SK-MEL-5 (cell line): ENCODE measurements at regions not wholly inside any gene's neighbourhood (a gene's known extent, or its start where the extent isn't known, plus 50 kb on each side); places are given as distances from the start of the nearest gene placed in this dataset.
"Not testable (repeated sequence)": the region's sequence is repeated elsewhere in the genome, so short reads cannot be mapped to it uniquely, and the experiment has no call there.

Experiments used
- DNase-seq: peaks from one replicate; pipeline ENCODE4 v3.0.0-alpha.2; 2016; ENCODE audit warnings: low read depth, low spot score
- in situ Hi-C: cut with HindIII; loops from 2 replicates; pipeline ENCODE4 v1.10.0; 2016; ENCODE audit warnings: low sequenced_read_pairs, high pct_unique_total_duplicates, low pct_unique_long_range_greater_than_20kb

DNA sequence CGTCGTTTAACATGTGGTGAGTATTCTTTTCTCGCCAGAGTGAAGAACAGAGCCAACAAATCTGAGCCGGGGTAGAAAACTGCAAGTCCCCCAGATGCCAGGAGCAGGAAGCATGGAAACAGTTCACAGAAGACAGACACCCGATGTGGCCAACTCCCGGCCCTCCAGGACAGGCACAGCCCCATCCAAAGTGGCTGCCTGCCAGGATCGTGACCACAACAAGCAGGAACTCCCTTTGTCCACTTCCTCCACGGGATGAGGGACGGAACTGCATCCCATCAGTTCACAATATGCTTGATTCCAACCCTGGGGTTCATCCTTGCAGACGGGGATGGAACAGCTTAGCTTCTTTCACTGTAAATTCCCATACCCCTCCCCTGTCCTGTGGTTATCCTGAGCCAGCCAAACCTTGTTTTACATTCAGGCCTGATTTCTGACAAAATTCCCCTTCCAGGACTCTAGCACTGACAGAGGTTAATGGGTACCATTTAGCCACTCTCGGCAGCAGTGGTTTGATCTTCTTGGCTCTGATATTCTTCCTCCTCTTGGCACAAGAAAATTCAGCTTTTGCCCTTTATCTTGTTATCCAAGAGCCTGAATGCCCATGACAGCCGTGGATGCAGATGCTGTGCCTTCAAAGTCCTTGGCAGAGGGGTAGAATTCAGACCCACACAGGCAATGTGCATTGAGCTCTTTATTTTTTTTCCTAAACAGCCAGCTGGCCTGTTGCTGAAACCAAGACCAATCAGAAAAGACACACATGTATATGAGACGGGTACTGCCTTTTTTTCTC, 105.5 kb upstream of the FAM204A start:
- no peak for DNase-seq
- in situ Hi-C loops, result no loop called here

DNA sequence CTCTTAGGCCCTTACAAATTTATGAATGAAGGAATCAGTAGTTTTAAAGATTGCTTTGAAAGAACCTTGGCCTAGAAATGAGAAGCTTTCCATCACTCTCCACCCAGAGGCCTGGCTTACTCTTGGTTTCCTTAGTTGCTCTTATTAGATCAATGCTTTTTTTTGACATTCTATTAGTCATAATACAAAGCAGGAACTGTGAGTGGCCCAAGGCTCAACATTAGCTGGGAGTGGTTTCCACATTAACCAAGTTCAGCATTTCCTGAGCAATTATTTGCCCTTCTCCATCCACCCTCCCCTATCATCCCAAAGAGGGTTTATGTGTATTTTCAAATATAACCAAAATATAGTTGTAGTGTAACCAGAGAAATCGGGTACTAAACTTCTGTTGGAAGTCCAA, 103.4 kb upstream of the FAM204A start:
- no peak for DNase-seq

DNA sequence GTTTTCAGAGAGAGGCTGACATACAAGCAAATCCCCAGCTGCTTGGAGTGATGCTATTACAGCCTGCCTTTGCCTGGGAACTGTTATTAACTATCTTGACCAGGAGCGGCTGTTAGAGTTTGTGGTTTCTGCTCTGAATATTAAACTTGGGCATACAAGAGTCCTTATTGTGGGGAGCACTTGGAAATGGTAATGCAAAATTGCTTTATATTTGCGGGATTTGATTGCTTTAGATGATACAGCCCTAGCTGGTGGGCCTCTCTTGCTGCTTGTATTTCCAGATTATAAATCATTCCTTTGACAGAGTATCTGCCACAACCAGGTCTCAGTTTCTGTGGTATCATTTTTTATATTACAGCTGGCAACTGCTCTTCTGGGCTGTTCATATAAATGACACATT, 101.9 kb upstream of the FAM204A start:
- in situ Hi-C loops, result no loop called here

More for the DNA sequence above, 103.4 kb upstream of the FAM204A start:
- in situ Hi-C loops, result no loop called here

DNA sequence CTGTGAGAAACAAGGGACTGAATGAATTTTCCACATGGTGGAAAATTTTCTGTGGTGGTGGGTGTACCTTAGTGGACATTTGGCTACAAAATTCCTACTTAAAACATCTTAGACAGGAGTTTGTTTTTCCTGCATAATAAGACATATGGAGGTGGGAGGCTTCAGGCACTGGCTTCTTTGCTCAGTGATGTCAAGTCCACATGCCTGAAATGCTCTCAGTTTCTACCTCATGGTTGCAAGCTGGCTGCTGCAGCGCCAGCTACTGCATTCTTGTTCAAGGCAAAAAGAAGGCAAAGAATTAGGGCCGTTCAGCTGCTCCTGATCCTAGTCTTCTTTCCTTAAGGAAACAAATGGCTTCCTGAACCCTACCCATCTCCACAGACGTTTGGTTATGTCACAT, 99.9 kb upstream of the FAM204A start:
- no peak for DNase-seq
- in situ Hi-C loops, result no loop called here

More for the DNA sequence above, 101.9 kb upstream of the FAM204A start:
- DNase-seq, result no peak

GRCh38 chr10:118439824-118440223, 97.7 kb upstream of the FAM204A start:
- in situ Hi-C loops, result no loop called here
- no peak for DNase-seq

DNA sequence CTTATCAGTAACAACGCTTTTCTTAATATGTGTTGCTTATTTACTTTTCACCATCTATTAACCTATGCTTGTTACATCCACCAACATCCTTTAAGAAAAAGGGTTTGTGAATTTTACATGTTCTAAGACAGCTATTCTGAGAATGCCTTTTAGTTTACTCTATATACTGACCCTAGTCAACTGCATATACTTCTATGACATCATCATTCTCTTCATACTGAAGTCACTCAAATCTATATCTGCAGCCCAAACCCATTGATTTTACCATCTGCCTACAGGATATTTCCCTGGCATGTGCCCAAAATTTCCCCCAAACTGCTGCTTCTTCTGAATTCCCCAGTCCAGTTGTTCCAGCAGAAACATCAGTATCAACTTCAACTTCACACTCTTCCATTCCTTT, 94.6 kb upstream of the FAM204A start:
- in situ Hi-C loops, result no loop called here

DNA sequence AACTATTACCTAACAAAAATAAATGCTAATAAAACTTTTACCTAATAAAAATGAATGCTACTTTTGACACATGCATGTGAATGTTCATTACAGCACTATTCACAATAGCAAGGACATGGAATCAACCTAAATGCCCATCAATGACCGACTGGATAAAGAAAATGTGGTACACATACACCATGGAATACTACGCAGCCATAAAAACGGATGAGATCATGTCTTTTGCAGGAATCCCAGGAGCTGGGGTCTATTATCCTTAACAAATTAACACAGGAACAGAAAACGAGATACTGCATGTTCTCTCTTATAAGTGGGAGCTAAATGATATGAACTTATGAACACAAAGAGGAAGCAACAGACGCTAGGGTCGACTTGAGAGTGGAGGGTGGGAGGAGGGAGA, 88.1 kb upstream of the FAM204A start:
- in situ Hi-C loops, result no loop called here
- DNase-seq, result no peak

More for the DNA sequence above, 94.6 kb upstream of the FAM204A start:
- no peak for DNase-seq

GRCh38 chr10:118423800-118424442, 81.8 kb upstream of the FAM204A start:
- in situ Hi-C loops, result no loop called here
- DNase-seq, result peak; percentile 89

GRCh38 chr10:118422241-118422640, 80.1 kb upstream of the FAM204A start:
- in situ Hi-C loops, result no loop called here
- no peak for DNase-seq

DNA sequence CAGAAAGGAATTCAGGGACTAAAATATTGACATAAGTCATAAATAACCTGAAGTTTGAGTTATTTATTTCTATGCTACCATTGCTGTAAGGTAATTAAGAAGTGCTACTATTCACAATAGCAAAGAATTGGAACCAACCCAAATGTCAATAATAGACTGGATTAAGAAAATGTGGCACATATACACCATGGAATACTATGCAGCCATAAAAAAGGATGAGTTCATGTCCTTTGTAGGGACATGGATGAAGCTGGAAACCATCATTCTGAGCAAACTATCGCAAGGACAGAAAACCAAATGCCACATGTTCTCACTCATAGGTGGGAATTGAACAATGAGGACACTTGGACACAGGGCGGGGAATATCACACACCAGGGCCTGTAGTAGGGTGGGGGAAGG, 77.9 kb upstream of the FAM204A start:
- in situ Hi-C loops, DNase-seq: not testable (repeated sequence)

GRCh38 chr10:118412932-118413331, 70.8 kb upstream of the FAM204A start:
- DNase-seq, result no peak
- in situ Hi-C loops, result no loop called here

- in situ Hi-C loops, result no loop called here
- no peak for DNase-seq
Measured at GRCh38 chr10:118412132-118412760, 70.1 kb upstream of the FAM204A start.

GRCh38 chr10:118409295-118409694, 67.2 kb upstream of the FAM204A start:
- DNase-seq, result no peak
- in situ Hi-C loops, result no loop called here

- in situ Hi-C loops, result no loop called here
- no peak for DNase-seq
Measured at GRCh38 chr10:118408181-118408580, 66.1 kb upstream of the FAM204A start.

- in situ Hi-C loops, result no loop called here
- no peak for DNase-seq
Measured at GRCh38 chr10:118407777-118408176, 65.7 kb upstream of the FAM204A start.

DNA sequence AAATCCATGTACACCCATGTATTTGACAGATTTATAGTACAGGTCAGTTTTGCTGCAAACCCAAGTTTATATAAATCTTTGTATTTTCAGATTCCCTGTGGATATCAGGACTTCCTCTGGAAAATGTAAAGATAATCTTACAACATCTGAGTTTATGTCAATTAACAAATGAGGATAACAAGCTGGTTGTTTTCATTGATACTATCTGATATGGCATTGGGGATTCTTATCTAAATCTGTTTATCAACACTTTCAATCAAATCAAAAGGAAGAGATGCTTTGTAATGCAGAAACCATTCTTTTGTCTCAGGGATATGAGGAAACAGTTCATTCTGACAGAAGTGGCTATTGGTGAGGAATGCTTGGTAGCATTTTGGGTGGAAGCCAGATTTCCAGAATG, 64.9 kb upstream of the FAM204A start:
- no peak for DNase-seq
- in situ Hi-C loops, result no loop called here

- in situ Hi-C loops, result no loop called here
Measured at GRCh38 chr10:118405928-118406327, 63.8 kb upstream of the FAM204A start.

DNA sequence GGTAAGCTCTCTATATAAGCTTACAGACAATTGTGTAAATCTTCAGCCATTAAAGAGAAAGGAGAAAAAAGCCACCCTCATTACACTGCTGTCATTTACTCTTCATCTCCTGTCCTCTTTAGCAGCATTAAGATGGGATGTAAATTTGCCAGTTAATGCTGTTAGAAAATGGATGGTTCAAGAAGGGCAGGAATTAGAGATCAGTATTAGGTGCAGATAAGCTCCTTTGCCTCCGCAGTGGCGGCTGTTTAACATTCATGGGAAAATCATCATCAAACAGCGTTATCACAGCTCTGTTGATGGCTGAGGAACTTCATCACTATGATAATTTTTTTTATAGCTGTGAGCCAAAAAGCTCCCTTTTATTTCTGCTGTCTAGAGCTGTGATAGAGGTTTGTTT, 61.8 kb upstream of the FAM204A start:
- in situ Hi-C loops, result no loop called here
- DNase-seq, result no peak

More at GRCh38 chr10:118405928-118406327, 63.8 kb upstream of the FAM204A start:
- DNase-seq, result no peak
